Tibial nerve (tissue), 4 donors: ENCODE measurements at regions not wholly inside any gene's neighbourhood (a gene's known extent, or its start where the extent isn't known, plus 50 kb on each side); places are given as distances from the start of the nearest gene placed in this dataset.

Source experiments
- DNase-seq, 2 donors: peaks; one replicate each; pipeline ENCODE4 v3.0.0-alpha.2; 2019; ENCODE audit warnings: low spot score in 2 of 2
- H3K27ac ChIP-seq, 4 donors: fragments of 200-600 bp; sonication (generic) in 3 of 4; one replicate each; pipeline ENCODE4 v1.5.1; 2017 to 2019; ENCODE audit warnings: mild to moderate bottlenecking in 1 of 4
- H3K27me3 ChIP-seq, 2 donors: fragments of 200-600 bp; sonication (generic) in 1 of 2; one replicate each; pipeline versions ENCODE4 v1.5.1 to v1.6.0; 2017 to 2019
- H3K36me3 ChIP-seq, 3 donors: fragments of 200-600 bp; sonication (generic); one replicate each; pipeline ENCODE4 v1.5.1; 2018 to 2019
- H3K4me1 ChIP-seq, 4 donors: fragments of 200-600 bp; sonication (generic) in 3 of 4; one replicate each; pipeline ENCODE4 v1.5.1; 2017 to 2019
- H3K4me3 ChIP-seq, 4 donors: fragments of 200-600 bp; sonication (generic) in 3 of 4; one replicate each; pipeline ENCODE4 v1.5.1; 2017 to 2019; ENCODE audit warnings: mild to moderate bottlenecking in 1 of 4, moderate library complexity in 1 of 4
- H3K9me3 ChIP-seq, 4 donors: fragments of 200-600 bp; sonication (generic) in 3 of 4; one replicate each; pipeline ENCODE4 v1.5.1; 2017 to 2019
- EP300 ChIP-seq, 2 donors: sonication (generic); formaldehyde crosslinking; IDR thresholded peaks; one replicate each; pipeline ENCODE4 v1.6.1; 2017; ENCODE audit warnings: antibody characterized with exemption in 2 of 2, mild to moderate bottlenecking in 1 of 2
- POLR2A ChIP-seq, 2 donors: fragments of 450-650 bp; IDR thresholded peaks; one replicate each; pipeline ENCODE4 v1.6.1; 2017; ENCODE audit warnings: antibody characterized with exemption in 2 of 2, mild to moderate bottlenecking in 2 of 2, moderate library complexity in 2 of 2
- WGBS, 2 donors: methylation state at CpG; one replicate each; pipeline ENCODE4 v1.1.5; 2018; 5-methylcytosine and 5-hydroxymethylcytosine counted together
- TF ChIP-seq, protein P1 (sequence below), 5 experiments: fragments of 200-600 bp in 3 of 5; fragments of 450-650 bp in 2 of 5; sonication (generic) in 3 of 5; IDR thresholded peaks; one replicate each; pipeline ENCODE4 v1.5.1; 2016 to 2019; ENCODE audit warnings: antibody characterized with exemption in 5 of 5, mild to moderate bottlenecking in 3 of 5, moderate library complexity in 2 of 5

DNA sequence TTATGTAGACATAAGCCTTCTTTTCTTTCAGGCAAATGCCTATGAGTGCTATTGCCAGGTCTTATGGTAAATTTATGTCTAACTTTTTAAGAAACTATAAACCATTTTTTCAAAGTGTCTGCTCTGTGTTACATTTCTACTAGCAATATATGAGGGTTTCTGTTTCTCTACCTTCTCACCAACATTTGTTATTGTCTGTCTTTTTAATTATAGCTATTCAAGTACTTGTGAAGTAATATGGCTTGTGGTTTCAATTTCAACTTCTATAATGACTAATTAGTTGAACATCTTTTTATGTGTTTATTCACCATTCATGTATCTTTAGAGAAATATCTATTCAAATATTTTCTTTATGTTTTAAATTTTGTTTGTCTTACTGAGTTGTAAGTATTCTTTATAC is 213.1 kb upstream of the MC4R start:
- H3K27me3 ChIP-seq, result no peaks in the 10 kb centered on the region
- DNase-seq, result no peak
- H3K27ac ChIP-seq, result no peak overlapping the region
- no peaks in the 10 kb centered on the region for H3K36me3 ChIP-seq
- H3K9me3 ChIP-seq, result no peaks in the 10 kb centered on the region
- no peaks in the 10 kb centered on the region for H3K4me1 ChIP-seq
- TF ChIP-seq POLR2A (IDR thresholded peaks at IDR 0.05), result no peak
- TF ChIP-seq EP300 (IDR thresholded peaks at IDR 0.05), result no peak
- TF ChIP-seq, protein P1, sequence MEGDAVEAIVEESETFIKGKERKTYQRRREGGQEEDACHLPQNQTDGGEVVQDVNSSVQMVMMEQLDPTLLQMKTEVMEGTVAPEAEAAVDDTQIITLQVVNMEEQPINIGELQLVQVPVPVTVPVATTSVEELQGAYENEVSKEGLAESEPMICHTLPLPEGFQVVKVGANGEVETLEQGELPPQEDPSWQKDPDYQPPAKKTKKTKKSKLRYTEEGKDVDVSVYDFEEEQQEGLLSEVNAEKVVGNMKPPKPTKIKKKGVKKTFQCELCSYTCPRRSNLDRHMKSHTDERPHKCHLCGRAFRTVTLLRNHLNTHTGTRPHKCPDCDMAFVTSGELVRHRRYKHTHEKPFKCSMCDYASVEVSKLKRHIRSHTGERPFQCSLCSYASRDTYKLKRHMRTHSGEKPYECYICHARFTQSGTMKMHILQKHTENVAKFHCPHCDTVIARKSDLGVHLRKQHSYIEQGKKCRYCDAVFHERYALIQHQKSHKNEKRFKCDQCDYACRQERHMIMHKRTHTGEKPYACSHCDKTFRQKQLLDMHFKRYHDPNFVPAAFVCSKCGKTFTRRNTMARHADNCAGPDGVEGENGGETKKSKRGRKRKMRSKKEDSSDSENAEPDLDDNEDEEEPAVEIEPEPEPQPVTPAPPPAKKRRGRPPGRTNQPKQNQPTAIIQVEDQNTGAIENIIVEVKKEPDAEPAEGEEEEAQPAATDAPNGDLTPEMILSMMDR (IDR thresholded peaks at IDR 0.05), result no peak
- H3K4me3 ChIP-seq, result no peak overlapping the region

DNA sequence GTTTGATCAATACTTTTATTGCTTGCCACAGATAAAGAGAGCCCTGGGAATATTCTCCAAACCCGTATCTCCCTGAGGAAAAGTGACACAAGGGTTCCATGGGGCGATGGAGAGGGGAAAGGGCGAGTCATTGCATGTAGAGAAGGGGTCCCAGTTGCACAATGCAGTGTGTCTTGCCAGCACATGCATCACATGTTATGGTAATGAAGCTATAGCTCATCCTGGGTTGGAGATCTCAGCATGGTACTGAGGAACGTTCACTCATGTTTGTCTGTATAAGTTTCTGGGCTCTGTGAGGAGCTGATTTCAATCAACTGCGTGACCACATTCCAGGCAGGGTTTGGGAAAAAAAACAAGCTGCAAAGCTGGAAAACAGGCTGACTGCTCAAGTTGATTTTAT is 220.7 kb upstream of the MC4R start:
- DNase-seq, result no peak
- WGBS, 2 donors, result 58 to 64% methylated on average over 5 of the region's 5 CpGs
- Histone ChIP-seq H3K36me3 (no peaks in the 10 kb centered on the region), H3K9me3 (no peaks in the 10 kb centered on the region), H3K4me1 (no peaks in the 10 kb centered on the region), H3K4me3 (no peak overlapping the region), H3K27ac (no peak overlapping the region), H3K27me3 (no peaks in the 10 kb centered on the region)
- TF ChIP-seq POLR2A (IDR thresholded peaks at IDR 0.05) (no peak), EP300 (IDR thresholded peaks at IDR 0.05) (no peak)
- TF ChIP-seq, protein P1 (IDR thresholded peaks at IDR 0.05), result no peak

DNA sequence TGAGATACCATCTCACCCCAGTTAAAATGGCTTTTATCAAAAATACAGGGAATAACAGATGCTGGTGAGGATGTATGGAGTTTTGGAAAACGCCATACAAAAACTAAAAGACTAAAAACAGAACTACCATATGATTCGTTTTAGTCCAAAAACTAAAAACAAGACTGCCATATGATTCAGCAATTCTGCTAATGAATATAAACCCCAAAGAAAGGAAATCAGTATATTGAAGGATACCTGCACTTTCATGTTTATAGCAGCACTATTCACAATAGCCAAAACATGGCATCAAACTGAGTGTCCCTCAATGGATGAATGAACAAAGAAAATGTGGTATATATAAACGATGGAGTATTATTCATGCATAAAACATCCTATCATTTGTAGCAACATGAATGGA is 224.4 kb upstream of the MC4R start:
- Histone ChIP-seq H3K4me1 (no peaks in the 10 kb centered on the region), H3K27me3 (no peaks in the 10 kb centered on the region), H3K36me3 (no peaks in the 10 kb centered on the region), H3K4me3 (no peak overlapping the region), H3K9me3 (no peaks in the 10 kb centered on the region), H3K27ac (no peak overlapping the region)
- DNase-seq, result no peak
- no peak for TF ChIP-seq POLR2A (IDR thresholded peaks at IDR 0.05)
- TF ChIP-seq, protein P1 (IDR thresholded peaks at IDR 0.05), result no peak
- no peak for TF ChIP-seq EP300 (IDR thresholded peaks at IDR 0.05)
- WGBS, 2 donors, result 79 to 84% methylated on average over 3 of the region's 3 CpGs

DNA sequence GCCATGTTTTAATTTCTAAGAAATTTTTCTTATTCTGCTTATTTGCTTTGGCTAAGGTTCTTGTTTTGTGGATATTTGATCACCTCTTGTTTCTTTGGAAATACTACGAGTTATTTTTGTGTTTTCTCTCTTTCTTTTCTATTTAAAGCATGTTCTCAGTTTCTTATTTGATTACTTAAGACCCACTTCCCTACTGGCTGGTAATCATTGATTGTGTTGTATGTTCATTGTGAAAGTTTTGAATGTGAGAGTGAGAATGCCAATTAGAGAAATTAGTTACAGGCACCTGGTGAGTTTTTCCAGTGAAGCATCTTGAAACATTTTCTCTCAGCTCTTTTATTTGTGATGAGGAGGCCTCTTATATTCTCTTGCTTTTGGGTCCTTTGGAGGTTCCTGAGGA is 226.7 kb upstream of the MC4R start:
- 41 to 58% methylated on average over 1 of the region's 1 CpG for WGBS, 2 donors
- TF ChIP-seq EP300 (IDR thresholded peaks at IDR 0.05) (no peak), POLR2A (IDR thresholded peaks at IDR 0.05) (no peak)
- TF ChIP-seq, protein P1 (IDR thresholded peaks at IDR 0.05), result no peak
- Histone ChIP-seq H3K27ac (no peak overlapping the region), H3K27me3 (no peaks in the 10 kb centered on the region), H3K9me3 (no peaks in the 10 kb centered on the region), H3K4me3 (no peak overlapping the region), H3K4me1 (no peaks in the 10 kb centered on the region), H3K36me3 (no peaks in the 10 kb centered on the region)
- no peak for DNase-seq

DNA sequence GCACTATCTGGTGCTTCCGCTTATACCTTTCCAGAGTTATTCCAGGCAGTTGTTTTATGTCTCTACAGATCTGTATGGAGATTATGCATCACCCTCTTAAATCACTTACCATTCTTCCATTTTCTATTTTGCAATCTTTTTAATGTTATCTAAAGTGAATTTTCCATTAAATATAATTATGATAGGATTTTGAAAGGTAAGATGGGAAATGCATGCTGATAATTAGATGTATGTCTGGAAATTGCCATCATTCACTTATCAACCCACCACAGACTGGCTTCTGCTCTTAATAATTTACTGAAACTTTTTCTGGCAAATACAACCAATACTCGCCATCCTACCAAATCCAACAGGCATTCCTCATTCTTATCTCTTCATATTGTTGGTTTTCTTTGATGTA is 227.4 kb upstream of the MC4R start:
- TF ChIP-seq EP300 (IDR thresholded peaks at IDR 0.05) (no peak), POLR2A (IDR thresholded peaks at IDR 0.05) (no peak)
- TF ChIP-seq, protein P1 (IDR thresholded peaks at IDR 0.05), result no peak
- H3K4me3 ChIP-seq, result no peak overlapping the region
- DNase-seq, result no peak
- no peaks in the 10 kb centered on the region for H3K36me3 ChIP-seq
- H3K4me1 ChIP-seq, result no peaks in the 10 kb centered on the region
- no peaks in the 10 kb centered on the region for H3K9me3 ChIP-seq
- H3K27ac ChIP-seq, result no peak overlapping the region
- H3K27me3 ChIP-seq, result no peaks in the 10 kb centered on the region
- WGBS, 2 donors, result 94 to 96% methylated on average over 2 of the region's 2 CpGs
